ENCODE measurements at regions not wholly inside any gene's neighbourhood (a gene's known extent, or its start where the extent isn't known, plus 50 kb on each side); places are given as distances from the start of the nearest gene placed in this dataset.

- TF ChIP-seq POLR2A (IDR thresholded peaks at IDR 0.05) (no peak), CTCF (IDR thresholded peaks at IDR 0.05) (no peak)
- WGBS, 2 donors: 75 to 79% methylated on average over 6 of the region's 6 CpGs
- no peaks in the 10 kb centered on the region for H3K4me1 ChIP-seq
- no peaks in the 10 kb centered on the region for H3K27me3 ChIP-seq
- no peaks in the 10 kb centered on the region for H3K36me3 ChIP-seq (ENCODE audit: low read depth, missing control alignments)
- no peak overlapping the region for H3K4me3 ChIP-seq
- H3K9me3 ChIP-seq: no peaks in the 10 kb centered on the region
- no peak for DNase-seq
- intact Hi-C loops (cut with DNase I; ENCODE audit: low total_unique reads): no loop called here
- H3K27ac ChIP-seq: no peak overlapping the region
Measured at GRCh38 chr2:216918088-216918680, 58.3 kb upstream of the TNP1 start.

GRCh38 chr2:216916956-216917650 is 57.2 kb upstream of the TNP1 start:
- intact Hi-C loops (cut with DNase I; ENCODE audit: low total_unique reads): no loop called here
- Histone ChIP-seq H3K27ac (no peak overlapping the region), H3K9me3 (no peaks in the 10 kb centered on the region), H3K4me3 (no peak overlapping the region), H3K4me1 (no peaks in the 10 kb centered on the region), H3K36me3 (ENCODE audit: low read depth, missing control alignments) (no peaks in the 10 kb centered on the region), H3K27me3 (no peaks in the 10 kb centered on the region)
- 94 to 96% methylated on average over 3 of the region's 3 CpGs for WGBS, 2 donors
- no peak for TF ChIP-seq CTCF (IDR thresholded peaks at IDR 0.05)
- TF ChIP-seq POLR2A (IDR thresholded peaks at IDR 0.05): no peak
- no peak for DNase-seq

- Histone ChIP-seq H3K9me3 (no peaks in the 10 kb centered on the region), H3K27me3 (no peaks in the 10 kb centered on the region), H3K4me3 (no peak overlapping the region), H3K27ac (no peak overlapping the region), H3K4me1 (no peaks in the 10 kb centered on the region), H3K36me3 (ENCODE audit: low read depth, missing control alignments) (no peaks in the 10 kb centered on the region)
- intact Hi-C loops (cut with DNase I; ENCODE audit: low total_unique reads): no loop called here
- DNase-seq: no peak
- WGBS, 2 donors: 92 to 93% methylated on average over 12 of the region's 12 CpGs
- TF ChIP-seq CTCF (IDR thresholded peaks at IDR 0.05) (no peak), POLR2A (IDR thresholded peaks at IDR 0.05) (no peak)
Measured at GRCh38 chr2:216915557-216916150, 55.8 kb upstream of the TNP1 start.

- intact Hi-C loops (cut with DNase I; ENCODE audit: low total_unique reads): no loop called here
- Histone ChIP-seq H3K4me1 (no peaks in the 10 kb centered on the region), H3K27me3 (no peaks in the 10 kb centered on the region), H3K36me3 (ENCODE audit: low read depth, missing control alignments) (no peaks in the 10 kb centered on the region), H3K9me3 (no peaks in the 10 kb centered on the region), H3K4me3 (no peak overlapping the region), H3K27ac (no peak overlapping the region)
- 86 to 92% methylated on average over 3 of the region's 3 CpGs for WGBS, 2 donors
- DNase-seq: no peak
- TF ChIP-seq CTCF (IDR thresholded peaks at IDR 0.05) (no peak), POLR2A (IDR thresholded peaks at IDR 0.05) (no peak)
Measured at GRCh38 chr2:216914491-216914890, 54.6 kb upstream of the TNP1 start.

Measured in testis (tissue), 2 donors.